ENCODE measurements at regions not wholly inside any gene's neighbourhood (a gene's known extent, or its start where the extent isn't known, plus 50 kb on each side); places are given as distances from the start of the nearest gene placed in this dataset.
"Not testable (repeated sequence)": the region's sequence is repeated elsewhere in the genome, so short reads cannot be mapped to it uniquely, and the experiment has no call there.

DNA sequence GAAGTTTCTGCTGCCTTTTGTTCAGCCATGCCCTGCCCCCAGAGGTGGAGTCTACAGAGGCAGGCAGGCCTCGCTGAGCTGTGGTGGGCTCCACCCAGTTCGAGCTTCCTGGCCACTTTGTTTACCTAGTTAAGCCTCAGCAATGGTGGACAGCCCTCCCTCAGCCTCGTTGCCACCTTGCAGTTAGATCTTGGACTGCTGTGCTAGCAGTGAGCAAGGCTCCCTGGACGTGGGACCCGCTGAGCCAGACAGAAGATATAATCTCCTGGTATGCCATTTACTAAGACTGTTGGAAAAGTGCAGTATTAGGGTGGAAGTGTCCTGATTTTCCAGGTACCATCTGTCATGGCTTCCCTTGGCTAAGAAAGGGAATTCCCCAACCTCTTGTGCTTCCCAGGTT, 588.2 kb downstream of the AMY1C start:
- TF ChIP-seq, protein P1, sequence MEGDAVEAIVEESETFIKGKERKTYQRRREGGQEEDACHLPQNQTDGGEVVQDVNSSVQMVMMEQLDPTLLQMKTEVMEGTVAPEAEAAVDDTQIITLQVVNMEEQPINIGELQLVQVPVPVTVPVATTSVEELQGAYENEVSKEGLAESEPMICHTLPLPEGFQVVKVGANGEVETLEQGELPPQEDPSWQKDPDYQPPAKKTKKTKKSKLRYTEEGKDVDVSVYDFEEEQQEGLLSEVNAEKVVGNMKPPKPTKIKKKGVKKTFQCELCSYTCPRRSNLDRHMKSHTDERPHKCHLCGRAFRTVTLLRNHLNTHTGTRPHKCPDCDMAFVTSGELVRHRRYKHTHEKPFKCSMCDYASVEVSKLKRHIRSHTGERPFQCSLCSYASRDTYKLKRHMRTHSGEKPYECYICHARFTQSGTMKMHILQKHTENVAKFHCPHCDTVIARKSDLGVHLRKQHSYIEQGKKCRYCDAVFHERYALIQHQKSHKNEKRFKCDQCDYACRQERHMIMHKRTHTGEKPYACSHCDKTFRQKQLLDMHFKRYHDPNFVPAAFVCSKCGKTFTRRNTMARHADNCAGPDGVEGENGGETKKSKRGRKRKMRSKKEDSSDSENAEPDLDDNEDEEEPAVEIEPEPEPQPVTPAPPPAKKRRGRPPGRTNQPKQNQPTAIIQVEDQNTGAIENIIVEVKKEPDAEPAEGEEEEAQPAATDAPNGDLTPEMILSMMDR (IDR thresholded peaks at IDR 0.05) = not testable (repeated sequence)
- TF ChIP-seq EZH2 (IDR thresholded peaks at IDR 0.05) = not testable (repeated sequence)
